ENCODE measurements at regions not wholly inside any gene's neighbourhood (a gene's known extent, or its start where the extent isn't known, plus 50 kb on each side); places are given as distances from the start of the nearest gene placed in this dataset.

- TF ChIP-seq CTCF (IDR thresholded peaks at IDR 0.05; ENCODE audit: low read length) (no peak), EZH2 (optimal IDR thresholded peaks at IDR 0.05; ENCODE audit: low read depth, low read length) (no peak), EZH2phosphoT487 (IDR thresholded peaks at IDR 0.05; ENCODE audit: low read length) (no peak)
These were observed 93.0 kb upstream of the CCDC91 start for GRCh38 chr12:28097221-28097620.
